Vagina (tissue), 2 donors: ENCODE measurements at regions not wholly inside any gene's neighbourhood (a gene's known extent, or its start where the extent isn't known, plus 50 kb on each side); places are given as distances from the start of the nearest gene placed in this dataset.

Source experiments
- POLR2A ChIP-seq, 2 donors: fragments of 450-650 bp; IDR thresholded peaks; one replicate each; pipeline ENCODE4 v1.6.1; 2017; ENCODE audit warnings: antibody characterized with exemption in 2 of 2, mild to moderate bottlenecking in 2 of 2, moderate library complexity in 2 of 2
- TF ChIP-seq, protein P1 (sequence below), 3 experiments: fragments of 450-650 bp in 2 of 3; fragments of 200-600 bp in 1 of 3; sonication (generic) in 1 of 3; IDR thresholded peaks; one replicate each; pipeline ENCODE4 v1.5.1; 2017 to 2019; ENCODE audit warnings: antibody characterized with exemption in 3 of 3, mild to moderate bottlenecking in 2 of 3, moderate library complexity in 2 of 3

DNA sequence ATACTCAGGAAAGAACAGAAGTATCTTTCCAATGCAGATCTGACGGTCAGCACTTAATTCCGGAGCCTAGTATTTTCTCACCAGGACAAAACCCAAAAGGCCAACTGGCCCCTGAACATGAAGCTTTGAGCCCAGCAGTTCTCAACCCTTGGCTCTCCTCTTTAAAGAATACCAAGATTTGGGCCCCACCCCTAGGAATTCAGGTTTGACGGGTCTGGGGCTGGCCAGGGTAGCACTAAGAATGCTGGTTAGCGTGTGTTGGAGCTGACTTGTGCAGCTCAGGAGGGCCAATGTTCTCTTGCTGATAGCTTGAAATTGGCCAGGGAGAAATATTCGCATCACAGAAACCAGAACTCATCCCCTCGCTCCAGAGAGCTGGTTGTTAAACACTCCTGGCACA, 88.3 kb upstream of the PTCH1 start:
- no peak for TF ChIP-seq POLR2A (IDR thresholded peaks at IDR 0.05)
- TF ChIP-seq, protein P1, sequence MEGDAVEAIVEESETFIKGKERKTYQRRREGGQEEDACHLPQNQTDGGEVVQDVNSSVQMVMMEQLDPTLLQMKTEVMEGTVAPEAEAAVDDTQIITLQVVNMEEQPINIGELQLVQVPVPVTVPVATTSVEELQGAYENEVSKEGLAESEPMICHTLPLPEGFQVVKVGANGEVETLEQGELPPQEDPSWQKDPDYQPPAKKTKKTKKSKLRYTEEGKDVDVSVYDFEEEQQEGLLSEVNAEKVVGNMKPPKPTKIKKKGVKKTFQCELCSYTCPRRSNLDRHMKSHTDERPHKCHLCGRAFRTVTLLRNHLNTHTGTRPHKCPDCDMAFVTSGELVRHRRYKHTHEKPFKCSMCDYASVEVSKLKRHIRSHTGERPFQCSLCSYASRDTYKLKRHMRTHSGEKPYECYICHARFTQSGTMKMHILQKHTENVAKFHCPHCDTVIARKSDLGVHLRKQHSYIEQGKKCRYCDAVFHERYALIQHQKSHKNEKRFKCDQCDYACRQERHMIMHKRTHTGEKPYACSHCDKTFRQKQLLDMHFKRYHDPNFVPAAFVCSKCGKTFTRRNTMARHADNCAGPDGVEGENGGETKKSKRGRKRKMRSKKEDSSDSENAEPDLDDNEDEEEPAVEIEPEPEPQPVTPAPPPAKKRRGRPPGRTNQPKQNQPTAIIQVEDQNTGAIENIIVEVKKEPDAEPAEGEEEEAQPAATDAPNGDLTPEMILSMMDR (IDR thresholded peaks at IDR 0.05), result no peak
